ENCODE measurements at regions not wholly inside any gene's neighbourhood (a gene's known extent, or its start where the extent isn't known, plus 50 kb on each side); places are given as distances from the start of the nearest gene placed in this dataset.

- Histone ChIP-seq H2BK5ac (ENCODE audit: low read depth, low read length) (no peak overlapping the region), H3K27me3 (replicated peaks in 1 of 4; ENCODE audit: control insufficient read depth in 3 of 4, extremely low read depth in 1 of 4, insufficient read depth in 3 of 4, low read length in 3 of 4) (no peaks in the 10 kb centered on the region), H3K27ac (ENCODE audit: low read depth, low read length) (no peak overlapping the region), H3K56ac (replicated peaks; ENCODE audit: insufficient read length, low read depth, low read length) (no peak overlapping the region), H3K9ac (replicated peaks in 1 of 4; ENCODE audit: extremely low read depth in 1 of 4, low read depth in 3 of 4, low read length in 3 of 4) (no peak overlapping the region), H2BK15ac (ENCODE audit: low read length) (no peak overlapping the region), H4K91ac (replicated peaks; ENCODE audit: insufficient read length, low read length) (no peak overlapping the region), H2BK12ac (ENCODE audit: low read depth, low read length) (no peak overlapping the region), H4K8ac (ENCODE audit: extremely low read depth, insufficient read depth, low read length) (no peak overlapping the region), H2BK20ac (ENCODE audit: low read length) (no peak overlapping the region), H3K4me1 (replicated peaks in 1 of 4; ENCODE audit: control insufficient read depth in 3 of 4, insufficient read depth in 4 of 4, low read length in 3 of 4) (no peaks in the 10 kb centered on the region), H3K79me2 (ENCODE audit: control insufficient read depth in 1 of 2, insufficient read depth in 2 of 2, low read length in 2 of 2) (no peaks in the 10 kb centered on the region), H3K4ac (replicated peaks; ENCODE audit: insufficient read length, low read depth, low read length) (no peak overlapping the region), H3K36me3 (ENCODE audit: control insufficient read depth in 2 of 4, insufficient read depth in 4 of 4, low read length in 3 of 4) (peaks cover 0 to 4% (median 0%) of the 10 kb centered on the region in 4 experiments; a peak in 1 of 8 replicates), H2AK5ac (ENCODE audit: low read depth, low read length) (no peak overlapping the region), H2BK120ac (replicated peaks; ENCODE audit: low read depth, low read length) (no peak overlapping the region), H3K23me2 (ENCODE audit: low read depth, low read length) (no peaks in the 10 kb centered on the region), H3K4me3 (ENCODE audit: extremely low read depth in 1 of 4, insufficient read depth in 2 of 4, low read depth in 3 of 4, low read length in 4 of 4) (no peak overlapping the region), H2AFZ (ENCODE audit: low read length) (no peak overlapping the region), H3K9me3 (ENCODE audit: insufficient read depth in 2 of 2, low read depth in 1 of 2, low read length in 1 of 2) (peaks cover 3 to 9% of the 10 kb centered on the region in 2 experiments; a peak in 3 of 4 replicates), H4K20me1 (replicated peaks in 1 of 2; ENCODE audit: control insufficient read depth in 1 of 2, insufficient read depth in 2 of 2, low read length in 2 of 2) (no peaks in the 10 kb centered on the region), H3K79me1 (ENCODE audit: low read depth, low read length) (0 out of 2 replicates have a peak, but pooled peaks cover 2% of the 10 kb centered on the region), H4K5ac (ENCODE audit: insufficient read length, low read depth, low read length) (no peak overlapping the region), H3K23ac (ENCODE audit: insufficient read length) (no peak overlapping the region), H3K14ac (ENCODE audit: insufficient read length) (no peak overlapping the region), H3K4me2 (ENCODE audit: insufficient read depth in 1 of 2, low read depth in 2 of 2, low read length in 2 of 2) (no peak overlapping the region), H3K18ac (ENCODE audit: extremely low read depth, low read length) (no peak overlapping the region)
- ChIA-PET POLR2A (ENCODE audit: partially characterized antibody) (no interaction called here), CTCF (ENCODE audit: partially characterized antibody) (no interaction called here)
- FAIRE-seq (no peak), DNase-seq (ENCODE audit: low read depth in 1 of 2, low spot score in 2 of 2) (no peak)
- TF ChIP-seq ASH2L (IDR thresholded peaks at IDR 0.05; ENCODE audit: low read length) (no peak), SIRT6 (IDR thresholded peaks at IDR 0.05; ENCODE audit: low read length) (no peak), CBX8 (IDR thresholded peaks at IDR 0.05; ENCODE audit: borderline replicate concordance, low read depth, low read length) (no peak), BACH1 (IDR thresholded peaks at IDR 0.05; ENCODE audit: low read length) (no peak), SP2 (IDR thresholded peaks at IDR 0.05; ENCODE audit: low read length) (no peak), SRF (IDR thresholded peaks at IDR 0.05; ENCODE audit: low read depth, low read length) (no peak), CTCF (IDR thresholded peaks at IDR 0.05; ENCODE audit: control extremely low read depth in 1 of 3, insufficient read depth in 1 of 3, low read depth in 1 of 3, low read length in 3 of 3) (no peak), TEAD4 (IDR thresholded peaks at IDR 0.05; ENCODE audit: low read depth, low read length) (no peak), CBX5 (IDR thresholded peaks at IDR 0.05; ENCODE audit: low read depth, low read length) (no peak), NRF1 (IDR thresholded peaks at IDR 0.05; ENCODE audit: low read depth, low read length) (no peak), SAP30 (IDR thresholded peaks at IDR 0.05; ENCODE audit: insufficient read depth, insufficient replicate concordance, low read length) (no peak), POLR2A (IDR thresholded peaks at IDR 0.05; ENCODE audit: control extremely low read depth in 1 of 2, low read depth in 2 of 2, low read length in 2 of 2) (no peak), SIX5 (IDR thresholded peaks at IDR 0.05; ENCODE audit: low read depth, low read length) (no peak), TAF7 (optimal IDR thresholded peaks at IDR 0.05; ENCODE audit: borderline replicate concordance, low read depth, low read length) (no peak), EP300 (IDR thresholded peaks at IDR 0.05; ENCODE audit: borderline replicate concordance in 1 of 2, low read depth in 2 of 2, low read length in 2 of 2) (no peak)
Observed at GRCh38 chr10:20380401-20380800, 516.7 kb downstream of the NEBL start.

All from H1 (cell line).